Neuronal stem cell (in vitro differentiated cells): ENCODE measurements at regions not wholly inside any gene's neighbourhood (a gene's known extent, or its start where the extent isn't known, plus 50 kb on each side); places are given as distances from the start of the nearest gene placed in this dataset.

Experiments
- DNase-seq: peaks from one replicate; pipeline ENCODE4 v3.0.0-alpha.2; 2013; ENCODE audit warnings: low spot score
- H2AFZ ChIP-seq: one replicate; pipeline ENCODE4 v1.6.1; 2013; ENCODE audit warnings: mild to moderate bottlenecking, low read length, inconsistent platforms
- H2AK5ac ChIP-seq: 2 replicates; pipeline ENCODE4 v1.6.1; 2013; ENCODE audit warnings: low read depth, mild to moderate bottlenecking, inconsistent platforms, low read length, moderate library complexity, mixed read lengths
- H2BK120ac ChIP-seq: 2 replicates; pipeline ENCODE4 v1.6.1; 2013; ENCODE audit warnings: low read depth, mild to moderate bottlenecking, inconsistent platforms, low read length, moderate library complexity, mixed read lengths
- H2BK12ac ChIP-seq: one replicate; pipeline ENCODE4 v1.6.1; 2013; ENCODE audit warnings: low read length, inconsistent platforms
- H2BK15ac ChIP-seq: 2 replicates; pipeline ENCODE4 v1.6.1; 2013; ENCODE audit warnings: mild to moderate bottlenecking, low read length, inconsistent platforms, mixed read lengths
- H2BK5ac ChIP-seq: one replicate; pipeline ENCODE4 v1.6.1; 2013; ENCODE audit warnings: inconsistent platforms, mild to moderate bottlenecking, low read length, moderate library complexity
- H3K14ac ChIP-seq: one replicate; pipeline ENCODE4 v1.6.1; 2013; ENCODE audit warnings: low read length, inconsistent platforms
- H3K18ac ChIP-seq: 2 replicates; pipeline ENCODE4 v1.6.1; 2013; ENCODE audit warnings: low read length, inconsistent platforms
- H3K23ac ChIP-seq: 2 replicates; pipeline ENCODE4 v1.6.1; 2013; ENCODE audit warnings: low read depth, mild to moderate bottlenecking, mixed read lengths, low read length, inconsistent platforms; ENCODE audit not compliant: poor library complexity
- H3K27ac ChIP-seq: replicated peaks from 3 replicates; pipeline ENCODE4 v1.5.1; 2013; ENCODE audit warnings: low read length, inconsistent platforms
- H3K27me3 ChIP-seq, 3 experiments: 2 replicates each; pipeline ENCODE4 v1.6.1; 2013; ENCODE audit warnings: low read length in 3 of 3, mild to moderate bottlenecking in 2 of 3, inconsistent platforms in 1 of 3, low read depth in 1 of 3, mixed read lengths in 1 of 3, moderate library complexity in 1 of 3; ENCODE audit not compliant: control insufficient read depth in 3 of 3, insufficient read depth in 3 of 3
- H3K36me3 ChIP-seq, 2 donors: replicated peaks in 1 of 2; 2 replicates each; pipeline ENCODE4 v1.6.1; 2013; ENCODE audit warnings: low read length in 2 of 2; ENCODE audit not compliant: control insufficient read depth in 2 of 2, insufficient read depth in 2 of 2
- H3K4ac ChIP-seq: 2 replicates; pipeline ENCODE4 v1.6.1; 2013; ENCODE audit warnings: inconsistent platforms, mild to moderate bottlenecking, low read length, moderate library complexity
- H3K4me1 ChIP-seq, 2 donors: 1 replicate in 1 of 2; 2 replicates in 1 of 2; pipeline ENCODE4 v1.6.1; 2013; ENCODE audit warnings: low read length in 2 of 2, low read depth in 1 of 2; ENCODE audit not compliant: control insufficient read depth in 2 of 2, insufficient read depth in 1 of 2
- H3K4me2 ChIP-seq: one replicate; pipeline ENCODE4 v1.6.1; 2013; ENCODE audit warnings: mild to moderate bottlenecking, low read length, inconsistent platforms; ENCODE audit not compliant: insufficient read depth, poor library complexity, severe bottlenecking
- H3K4me3 ChIP-seq, 2 donors: 2 replicates each; pipeline ENCODE4 v1.5.1; 2013; ENCODE audit warnings: low read length in 2 of 2, mild to moderate bottlenecking in 2 of 2, inconsistent platforms in 1 of 2, moderate library complexity in 1 of 2
- H3K79me1 ChIP-seq: one replicate; pipeline ENCODE4 v1.6.1; 2013; ENCODE audit warnings: low read depth, mild to moderate bottlenecking, inconsistent platforms, low read length, moderate library complexity
- H3K9ac ChIP-seq: one replicate; pipeline ENCODE4 v1.6.1; 2013; ENCODE audit warnings: mild to moderate bottlenecking, low read depth, low read length, inconsistent platforms; ENCODE audit not compliant: poor library complexity
- H3K9me3 ChIP-seq, 2 donors: replicated peaks in 1 of 2; 2 replicates each; pipeline versions ENCODE3 to v1.6.1; 2013; ENCODE audit warnings: low read length in 2 of 2, mild to moderate bottlenecking in 2 of 2, inconsistent platforms in 1 of 2, low read depth in 1 of 2, mixed read lengths in 1 of 2, moderate library complexity in 1 of 2; ENCODE audit not compliant: control insufficient read depth in 2 of 2, insufficient read depth in 1 of 2
- H4K8ac ChIP-seq: one replicate; pipeline ENCODE4 v1.6.1; 2013; ENCODE audit warnings: low read depth, mild to moderate bottlenecking, inconsistent platforms, low read length, moderate library complexity
- H4K91ac ChIP-seq: one replicate; pipeline ENCODE4 v1.6.1; 2013; ENCODE audit warnings: low read length, low read depth, mild to moderate bottlenecking, inconsistent platforms; ENCODE audit not compliant: poor library complexity
- WGBS, 2 donors: extraction: QIAGEN DNeasy Blood & Tissue Kit; methylation state at CpG; one replicate each; pipeline ENCODE4 v1.1.7; 2013; ENCODE audit warnings: missing lambda C conversion rate in 2 of 2, mixed read lengths in 1 of 2; ENCODE audit not compliant: insufficient read length in 2 of 2, insufficient replicate concordance in 1 of 2; ENCODE audit errors: extremely low coverage in 2 of 2; 5-methylcytosine and 5-hydroxymethylcytosine counted together

GRCh38 chr12:28876196-28876798, 272.8 kb upstream of the FAR2 start:
- Histone ChIP-seq H3K4me2 (no peak overlapping the region), H2BK120ac (no peak overlapping the region), H3K4ac (no peak overlapping the region), H2BK12ac (no peak overlapping the region), H3K79me1 (no peaks in the 10 kb centered on the region), H3K18ac (no peak overlapping the region), H3K14ac (no peak overlapping the region), H4K8ac (no peak overlapping the region), H2AK5ac (no peak overlapping the region), H3K4me3 (no peak overlapping the region), H3K27ac (no peak overlapping the region), H2BK5ac (no peak overlapping the region), H3K36me3 (no peaks in the 10 kb centered on the region), H2AFZ (no peak overlapping the region), H4K91ac (no peak overlapping the region), H3K9me3 (no peaks in the 10 kb centered on the region), H2BK15ac (no peak overlapping the region), H3K4me1 (no peaks in the 10 kb centered on the region), H3K9ac (no peak overlapping the region), H3K23ac (no peak overlapping the region), H3K27me3 (no peaks in the 10 kb centered on the region)
- no CpG with 5 or more reads among the region's 4 CpGs for WGBS, 2 donors
- no peak for DNase-seq

GRCh38 chr12:28877854-28878253, 271.2 kb upstream of the FAR2 start:
- Histone ChIP-seq H3K9me3 (no peaks in the 10 kb centered on the region), H3K18ac (no peak overlapping the region), H3K4ac (no peak overlapping the region), H4K91ac (no peak overlapping the region), H3K9ac (no peak overlapping the region), H2BK120ac (no peak overlapping the region), H2BK12ac (no peak overlapping the region), H3K4me2 (no peak overlapping the region), H3K79me1 (no peaks in the 10 kb centered on the region), H2BK5ac (no peak overlapping the region), H3K27me3 (no peaks in the 10 kb centered on the region), H3K27ac (no peak overlapping the region), H2BK15ac (no peak overlapping the region), H2AK5ac (no peak overlapping the region), H3K4me3 (no peak overlapping the region), H4K8ac (no peak overlapping the region), H3K36me3 (no peaks in the 10 kb centered on the region), H2AFZ (no peak overlapping the region), H3K23ac (no peak overlapping the region), H3K4me1 (no peaks in the 10 kb centered on the region), H3K14ac (no peak overlapping the region)
- WGBS, 2 donors = no CpG with 5 or more reads among the region's 1 CpG
- DNase-seq = no peak

GRCh38 chr12:28878629-28879028, 270.4 kb upstream of the FAR2 start:
- Histone ChIP-seq H2AK5ac (no peak overlapping the region), H3K27me3 (no peaks in the 10 kb centered on the region), H2BK5ac (no peak overlapping the region), H2BK15ac (no peak overlapping the region), H3K4ac (no peak overlapping the region), H4K91ac (no peak overlapping the region), H4K8ac (no peak overlapping the region), H3K4me3 (no peak overlapping the region), H3K14ac (no peak overlapping the region), H3K4me2 (no peak overlapping the region), H3K27ac (no peak overlapping the region), H3K18ac (no peak overlapping the region), H2AFZ (no peak overlapping the region), H2BK120ac (no peak overlapping the region), H3K36me3 (no peaks in the 10 kb centered on the region), H3K9ac (no peak overlapping the region), H3K79me1 (no peaks in the 10 kb centered on the region), H3K4me1 (no peaks in the 10 kb centered on the region), H3K23ac (no peak overlapping the region), H3K9me3 (no peaks in the 10 kb centered on the region), H2BK12ac (no peak overlapping the region)
- WGBS, 2 donors = no CpG with 5 or more reads among the region's 2 CpGs
- DNase-seq = no peak

GRCh38 chr12:28879379-28879778, 269.7 kb upstream of the FAR2 start:
- no peaks in the 10 kb centered on the region for H3K4me1 ChIP-seq
- no peaks in the 10 kb centered on the region for H3K79me1 ChIP-seq
- no peak overlapping the region for H3K27ac ChIP-seq
- no peak overlapping the region for H4K8ac ChIP-seq
- no peak overlapping the region for H4K91ac ChIP-seq
- H3K9me3 ChIP-seq = no peaks in the 10 kb centered on the region
- H2BK120ac ChIP-seq = no peak overlapping the region
- no peak overlapping the region for H2BK5ac ChIP-seq
- no peak overlapping the region for H3K4me2 ChIP-seq
- no peak overlapping the region for H3K4me3 ChIP-seq
- H3K27me3 ChIP-seq = no peaks in the 10 kb centered on the region
- no peak overlapping the region for H2AFZ ChIP-seq
- no peak overlapping the region for H2BK15ac ChIP-seq
- H3K14ac ChIP-seq = no peak overlapping the region
- H3K4ac ChIP-seq = no peak overlapping the region
- WGBS, 2 donors = no CpG with 5 or more reads among the region's 2 CpGs
- H2AK5ac ChIP-seq = no peak overlapping the region
- H3K23ac ChIP-seq = no peak overlapping the region
- no peaks in the 10 kb centered on the region for H3K36me3 ChIP-seq
- no peak for DNase-seq
- no peak overlapping the region for H2BK12ac ChIP-seq
- no peak overlapping the region for H3K9ac ChIP-seq
- no peak overlapping the region for H3K18ac ChIP-seq
